HG03139 (cell line): ENCODE measurements at regions not wholly inside any gene's neighbourhood (a gene's known extent, or its start where the extent isn't known, plus 50 kb on each side); places are given as distances from the start of the nearest gene placed in this dataset.
"Not testable (repeated sequence)": the region's sequence is repeated elsewhere in the genome, so short reads cannot be mapped to it uniquely, and the experiment has no call there.

ENCODE experiments used
- ATAC-seq: cut with Tn5 transposase; IDR thresholded peaks from one replicate; pipeline ENCODE4 v1.9.1; 2021; ENCODE audit not compliant: unreplicated experiment

- ATAC-seq: no peak
Observed at GRCh38 chr12:131499160-131499863, 211.6 kb upstream of the SFSWAP start.

DNA sequence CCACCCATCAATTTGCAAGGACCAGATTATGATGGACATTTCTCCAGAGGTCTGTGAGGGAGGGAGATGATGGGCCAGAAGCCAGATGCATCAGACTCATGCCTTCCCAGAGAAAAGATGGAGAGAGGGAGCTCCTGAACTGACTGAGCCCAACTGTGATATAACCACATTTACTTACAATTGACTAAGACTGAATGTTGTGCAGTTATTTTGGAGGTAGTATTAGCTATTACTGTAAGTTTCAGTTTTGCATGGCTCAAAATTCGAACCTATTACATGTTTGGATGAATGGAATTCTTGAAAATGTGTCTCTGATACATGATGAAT, 211.1 kb upstream of the SFSWAP start:
- no peak for ATAC-seq

DNA sequence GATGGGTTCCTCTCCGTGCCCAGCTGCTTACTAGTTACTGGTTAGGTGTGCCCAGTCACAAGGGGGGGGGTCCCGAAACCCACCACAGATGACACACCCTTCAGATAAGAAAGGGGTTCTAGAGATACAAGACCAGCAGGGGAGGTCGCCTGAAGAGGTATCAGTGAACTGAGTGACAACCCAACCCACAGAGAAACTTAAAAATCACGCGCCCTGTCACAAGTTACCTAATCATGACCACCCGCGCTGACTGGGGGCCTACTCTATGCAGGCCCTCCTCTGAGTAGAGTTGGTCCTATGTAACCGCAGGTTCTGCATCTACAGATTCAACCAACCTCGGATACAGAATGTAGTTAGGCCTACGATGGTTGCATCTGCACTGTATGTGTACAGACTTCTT, 210.3 kb upstream of the SFSWAP start:
- ATAC-seq: no peak

GRCh38 chr12:131505561-131505960, 205.3 kb upstream of the SFSWAP start:
- ATAC-seq: no peak

- no peak for ATAC-seq
Observed at GRCh38 chr12:131506426-131506825, 204.5 kb upstream of the SFSWAP start.

DNA sequence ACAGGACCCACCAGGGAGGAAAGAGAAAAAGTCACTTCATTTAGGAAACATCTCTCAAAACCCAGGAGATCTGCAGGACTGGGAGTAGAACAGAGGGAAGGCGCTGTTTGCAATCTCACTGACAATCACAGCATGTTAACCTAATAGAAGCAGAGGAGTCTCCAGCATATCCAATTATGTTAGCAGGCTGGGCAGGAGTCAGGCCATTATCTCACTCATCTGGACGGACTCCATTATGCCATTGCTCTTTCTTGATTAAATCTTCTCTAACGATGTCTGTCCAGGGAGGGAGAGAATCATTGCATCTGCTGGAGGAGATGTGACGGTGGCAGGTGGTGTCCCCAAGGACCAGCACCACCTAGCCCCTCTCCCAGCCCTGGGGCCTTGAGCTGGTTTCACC, 203.8 kb upstream of the SFSWAP start:
- no peak for ATAC-seq

DNA sequence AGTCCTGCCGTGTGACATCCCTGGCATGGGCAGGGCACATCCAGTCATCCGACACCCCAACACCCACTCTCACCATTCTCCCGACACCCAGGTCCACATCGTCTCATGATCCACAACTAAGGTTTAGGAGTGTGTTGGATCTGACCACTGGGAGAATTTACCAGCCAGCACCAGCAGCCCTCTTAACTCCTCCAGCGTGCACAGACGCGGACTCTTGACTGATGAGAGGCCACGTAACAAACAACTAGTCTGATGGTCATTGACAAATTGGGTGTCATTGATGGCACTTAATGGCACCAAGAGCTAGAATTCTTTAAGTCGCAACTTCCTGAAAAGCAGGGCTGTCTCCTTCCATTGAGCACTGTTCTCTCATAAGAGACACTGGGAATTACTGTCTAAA, 203.0 kb upstream of the SFSWAP start:
- ATAC-seq: no peak

DNA sequence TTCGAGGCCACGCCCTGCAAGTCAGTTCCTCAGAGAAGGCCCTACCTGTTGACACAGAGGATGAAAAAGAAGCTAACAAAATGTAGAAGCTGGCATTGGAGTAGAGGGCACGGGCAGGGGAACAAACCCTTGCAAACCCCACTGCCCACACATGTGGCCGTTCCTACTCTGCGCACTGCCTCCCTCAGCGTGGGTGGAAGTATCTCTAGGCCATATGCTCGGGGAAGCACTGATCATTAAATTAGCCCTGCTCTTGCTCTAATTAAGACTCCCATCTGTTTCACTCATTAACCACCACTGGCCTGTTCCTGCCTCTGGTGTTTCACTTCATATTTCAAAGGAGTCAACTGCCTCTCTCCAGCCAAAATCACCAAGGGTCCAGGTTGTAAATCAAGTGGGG, 201.2 kb upstream of the SFSWAP start:
- no peak for ATAC-seq

DNA sequence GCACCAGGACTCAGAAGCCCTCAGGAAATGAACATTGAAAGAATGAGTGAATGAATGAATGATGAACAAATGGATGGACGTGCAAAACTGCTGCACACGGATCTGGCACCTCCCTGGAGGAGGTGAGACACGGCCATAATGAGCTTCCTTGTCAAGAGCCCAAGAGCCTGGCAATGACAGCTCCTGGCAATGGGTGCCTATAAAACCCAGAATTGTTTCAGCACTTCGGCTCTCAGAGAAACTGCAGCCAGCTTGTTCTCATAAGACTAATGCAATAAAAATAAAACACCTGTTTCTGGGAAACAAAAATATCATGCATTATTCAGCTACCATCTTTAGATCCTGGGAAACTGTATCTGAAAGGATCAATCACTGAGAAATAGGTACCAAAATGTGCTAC, 200.5 kb upstream of the SFSWAP start:
- ATAC-seq: no peak

GRCh38 chr12:131511391-131511802, 199.5 kb upstream of the SFSWAP start:
- peak; percentile 96 for ATAC-seq

GRCh38 chr12:131511803-131512561, 198.9 kb upstream of the SFSWAP start:
- ATAC-seq: peak; percentile 19

DNA sequence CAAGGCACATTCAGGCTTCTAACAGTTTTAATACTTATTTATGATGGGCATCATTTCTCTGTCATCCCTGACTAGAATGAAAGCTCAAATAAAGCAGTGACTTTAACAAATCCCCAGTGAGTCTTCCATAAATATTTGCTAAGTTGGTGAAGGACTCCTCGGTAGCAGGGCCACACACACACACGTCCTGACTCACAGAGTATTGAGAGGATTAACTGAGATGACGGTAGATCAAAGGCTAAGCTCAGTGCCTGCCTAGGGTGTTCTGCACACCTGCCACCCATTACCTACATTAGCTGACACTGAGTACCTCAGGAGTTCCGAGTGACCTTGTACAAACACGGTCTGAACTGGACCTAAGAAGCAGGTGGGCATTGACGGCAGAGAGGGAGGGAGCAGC, 197.3 kb upstream of the SFSWAP start:
- no peak for ATAC-seq

GRCh38 chr12:131520553-131520952, 190.3 kb upstream of the SFSWAP start:
- not testable (repeated sequence) for ATAC-seq

DNA sequence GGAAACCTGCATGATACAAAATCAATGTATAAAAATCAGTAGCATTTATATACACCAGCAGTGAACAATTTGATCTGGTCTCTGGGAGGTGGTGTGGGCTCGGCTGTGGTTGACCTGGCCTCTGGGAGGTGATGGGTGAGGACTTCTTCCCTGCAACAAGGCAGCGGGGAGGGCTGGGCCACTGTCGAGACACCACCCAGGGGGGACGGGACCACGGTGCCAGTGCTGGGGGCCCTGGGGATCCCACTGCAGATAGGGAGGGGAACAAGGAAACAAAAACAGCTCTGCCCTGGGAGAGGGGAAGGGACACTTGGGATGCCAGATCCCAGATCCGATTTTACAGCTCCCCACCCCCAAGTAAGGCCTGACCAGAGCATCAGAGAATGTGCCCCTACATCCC, 189.6 kb upstream of the SFSWAP start:
- no peak for ATAC-seq

DNA sequence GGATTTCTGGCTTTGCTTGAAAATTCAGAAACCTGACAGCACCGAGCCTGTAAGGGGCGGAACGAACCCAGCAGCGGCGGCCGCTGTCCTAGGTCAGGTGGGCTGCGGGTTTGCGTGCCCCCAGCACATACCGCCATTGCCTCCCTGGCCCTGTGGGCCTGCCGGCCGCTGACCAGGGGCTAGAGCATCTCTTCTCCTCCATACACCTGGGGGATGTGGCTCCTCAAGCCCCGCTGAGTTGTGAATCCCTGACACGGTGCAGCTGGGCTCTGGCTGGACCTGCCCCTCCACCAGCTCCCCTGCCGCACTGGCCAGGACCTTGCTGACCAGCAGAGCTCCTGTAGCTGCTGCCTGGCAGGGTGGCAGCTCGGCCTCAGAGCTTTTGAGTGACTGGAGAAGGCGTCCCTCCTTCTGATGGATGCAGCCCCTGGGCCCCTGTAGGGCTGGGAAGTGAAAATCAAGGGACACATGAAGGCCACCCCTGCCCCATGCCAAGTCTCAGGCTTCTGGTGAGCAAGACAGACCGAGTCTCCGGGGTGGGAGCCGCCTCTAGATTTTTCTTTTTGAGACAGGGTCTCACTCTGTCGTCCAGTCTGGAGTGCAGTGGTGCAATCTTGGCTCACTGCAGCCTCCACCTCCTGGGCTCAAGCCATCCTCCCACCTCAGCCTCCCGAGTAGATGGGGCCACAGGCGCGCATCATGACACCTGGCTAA, 184.9 kb upstream of the SFSWAP start:
- ATAC-seq: no peak

- no peak for ATAC-seq
Observed at GRCh38 chr12:131527092-131527491, 183.8 kb upstream of the SFSWAP start.

GRCh38 chr12:131527736-131528135, 183.2 kb upstream of the SFSWAP start:
- no peak for ATAC-seq

DNA sequence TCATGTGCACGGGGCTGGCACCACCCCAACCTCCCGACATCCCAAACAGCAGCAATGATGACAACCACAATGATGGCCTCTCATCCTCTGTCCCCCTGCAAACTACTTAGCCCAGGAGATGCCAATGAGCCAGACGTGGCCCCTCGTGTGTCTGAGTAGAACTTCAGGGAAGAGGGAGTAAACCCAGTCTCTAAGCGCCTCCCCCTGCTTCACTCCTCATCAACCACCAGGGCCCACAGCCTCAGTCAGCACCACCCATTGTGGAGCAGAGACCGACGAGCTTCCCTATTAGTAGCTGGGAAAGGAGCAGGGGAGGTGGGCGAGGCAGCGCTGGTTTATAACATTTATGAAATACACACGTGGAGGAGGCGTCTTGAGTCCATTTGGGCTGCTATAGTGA, 182.7 kb upstream of the SFSWAP start:
- no peak for ATAC-seq

- no peak for ATAC-seq
Observed at GRCh38 chr12:131528667-131529066, 182.2 kb upstream of the SFSWAP start.

DNA sequence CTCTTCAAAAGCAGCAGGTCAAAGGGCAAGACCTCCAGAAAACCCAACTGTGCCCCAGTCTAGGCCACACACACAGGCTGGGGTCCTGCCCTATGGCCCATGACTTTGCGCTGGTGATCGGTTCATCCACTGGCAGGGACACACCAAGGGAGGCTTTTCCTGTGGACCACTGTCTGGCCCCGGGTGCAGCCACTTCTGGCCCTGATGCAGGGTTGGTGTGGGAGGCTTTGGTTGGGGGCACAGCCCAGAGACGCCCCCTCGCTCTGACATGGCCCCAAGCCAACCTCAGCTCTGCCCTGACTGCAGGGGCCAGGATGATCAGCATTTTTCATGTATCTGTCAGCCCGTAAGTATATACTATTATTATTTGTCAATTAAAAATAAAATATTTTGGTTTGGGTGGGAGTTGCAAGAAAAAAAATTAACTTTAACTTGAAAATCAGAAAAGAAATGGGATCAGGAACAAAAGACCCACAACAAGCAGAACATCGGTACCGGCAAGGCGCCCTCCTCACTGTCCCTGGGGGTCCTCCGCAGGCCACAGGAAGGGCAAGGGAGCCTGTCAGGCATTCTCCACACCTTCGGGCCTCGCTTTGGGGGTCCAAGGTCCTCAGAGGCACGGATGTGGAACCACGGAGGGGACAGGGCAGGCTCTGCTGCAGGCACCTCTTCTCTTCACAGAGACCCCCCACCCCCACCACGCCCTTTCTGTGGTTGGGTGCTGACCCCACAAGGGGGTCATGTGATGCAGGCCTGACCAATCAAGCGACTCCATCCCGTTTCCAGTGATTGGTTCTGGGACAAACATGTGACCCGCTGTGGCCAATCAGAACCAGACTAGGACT, 181.5 kb upstream of the SFSWAP start:
- no peak for ATAC-seq

DNA sequence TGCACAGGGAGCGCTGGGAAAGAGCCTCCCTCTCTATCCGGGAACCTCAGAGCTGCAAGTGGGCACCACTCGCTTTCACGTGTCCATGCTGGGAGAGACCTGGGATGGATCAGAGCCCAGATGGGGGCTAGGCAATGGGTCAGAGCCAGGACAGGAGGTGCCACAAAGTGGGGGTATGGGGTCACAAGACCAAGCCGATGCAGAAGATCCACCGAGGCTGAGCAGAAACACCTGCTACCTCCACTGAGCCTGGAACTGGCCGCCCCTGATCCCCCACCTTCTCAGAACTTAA, 180.9 kb upstream of the SFSWAP start:
- no peak for ATAC-seq
